ENCODE measurements at regions not wholly inside any gene's neighbourhood (a gene's known extent, or its start where the extent isn't known, plus 50 kb on each side); places are given as distances from the start of the nearest gene placed in this dataset.

- TF ChIP-seq POLR2A (IDR thresholded peaks at IDR 0.05), result no peak
- no peak for TF ChIP-seq POLR2AphosphoS5 (IDR thresholded peaks at IDR 0.05)
Observed at GRCh38 chr9:115209601-115210306, 91.8 kb upstream of the TNC start.

Data from prostate gland (tissue), 1 donor.